ENCODE measurements at regions not wholly inside any gene's neighbourhood (a gene's known extent, or its start where the extent isn't known, plus 50 kb on each side); places are given as distances from the start of the nearest gene placed in this dataset.
"Not testable (repeated sequence)": the region's sequence is repeated elsewhere in the genome, so short reads cannot be mapped to it uniquely, and the experiment has no call there.

- DNase-seq (ENCODE audit: low spot score): no peak
These were observed 199.4 kb upstream of the LRRTM4 start for GRCh38 chr2:77721593-77721992.

DNA sequence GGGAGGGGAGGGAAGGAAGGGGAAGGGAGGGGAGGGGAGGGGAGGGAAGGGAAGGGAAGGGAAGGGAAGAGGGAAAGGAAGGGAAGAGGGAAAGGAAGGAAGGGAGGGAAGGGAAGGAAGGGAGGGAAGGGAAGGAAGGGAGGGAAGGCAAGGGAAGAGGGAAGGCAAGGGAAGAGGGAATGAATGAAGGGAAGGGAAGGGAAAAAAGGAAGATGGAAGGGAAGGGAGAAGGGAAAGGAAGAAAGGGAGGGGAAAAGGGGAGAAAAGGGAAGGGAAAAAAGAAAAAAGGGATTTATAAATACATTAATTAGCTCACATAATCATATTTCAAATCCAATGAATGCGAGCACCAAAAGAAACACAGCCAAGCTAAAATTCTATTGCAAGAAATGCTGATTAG, 202.9 kb upstream of the LRRTM4 start:
- no peak for DNase-seq (ENCODE audit: low spot score)

DNA sequence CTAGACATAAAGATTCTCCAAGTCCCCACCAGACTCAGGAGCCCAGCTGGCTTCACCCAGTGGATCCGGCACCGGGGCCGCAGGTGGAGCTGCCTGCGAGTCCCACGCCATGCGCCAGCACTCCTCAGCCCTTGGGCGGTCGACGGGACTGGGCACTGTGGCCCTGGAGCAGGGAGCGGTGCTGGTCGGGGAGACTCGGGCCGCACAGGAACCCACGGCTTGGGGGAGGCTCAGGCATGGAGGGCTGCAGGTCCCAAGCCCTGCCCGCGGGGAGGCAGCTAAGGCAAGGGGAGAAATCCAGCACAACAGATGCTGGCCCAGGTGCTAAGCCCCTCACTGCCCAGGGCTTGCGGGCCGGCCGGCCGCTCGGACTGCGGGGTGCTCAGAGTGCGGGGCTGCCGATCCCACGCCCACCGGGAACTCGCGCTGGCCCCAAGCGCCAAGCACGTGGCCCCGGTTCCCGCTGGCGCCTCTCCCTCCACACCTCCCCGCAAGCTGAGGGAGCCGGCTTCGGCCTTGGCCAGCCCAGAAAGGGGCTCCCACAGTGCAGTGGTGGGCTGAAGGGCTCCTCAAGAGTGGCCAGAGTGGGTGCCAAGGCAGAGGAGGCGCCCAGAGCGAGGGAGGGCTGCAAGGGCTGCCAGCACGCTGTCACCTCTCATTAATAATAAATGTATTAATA, 212.6 kb upstream of the LRRTM4 start:
- DNase-seq (ENCODE audit: low spot score): not testable (repeated sequence)

DNA sequence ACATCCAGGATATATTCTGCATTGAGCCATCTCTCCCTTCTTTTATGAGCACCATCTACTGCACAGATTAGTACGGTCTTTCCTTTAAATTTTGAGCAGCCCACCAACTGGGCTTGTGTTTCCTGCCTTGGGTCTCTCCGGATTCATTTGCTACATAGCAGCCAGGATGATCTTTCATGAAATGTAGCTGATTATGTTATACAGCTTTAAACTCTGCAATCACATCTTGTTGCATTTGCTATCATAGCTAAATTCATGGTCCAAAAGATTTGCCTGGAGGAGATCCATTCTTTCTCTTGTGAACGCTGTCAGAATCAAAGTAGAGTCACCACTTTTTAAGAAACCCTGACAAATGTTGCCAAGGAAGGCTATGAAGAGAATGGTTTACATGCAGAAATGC, 215.1 kb upstream of the LRRTM4 start:
- no peak for DNase-seq (ENCODE audit: low spot score)

DNA sequence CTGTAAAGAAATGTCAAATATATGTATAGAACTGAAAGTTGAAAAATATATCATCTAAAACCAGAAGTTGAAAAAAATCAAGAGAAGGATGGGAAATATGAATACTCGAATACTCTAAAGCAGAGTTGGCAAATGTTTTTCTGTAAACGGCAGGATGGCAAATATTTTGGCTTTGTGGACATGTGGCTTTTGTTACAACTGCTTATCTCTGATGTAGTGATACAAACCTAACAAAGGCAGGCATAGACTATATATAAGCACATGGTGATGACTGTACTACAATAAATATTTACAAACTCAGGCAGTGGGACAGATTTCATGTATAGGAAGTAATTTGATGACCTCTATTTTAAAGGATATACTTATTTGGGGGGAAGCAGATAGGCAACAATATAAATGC, 224.6 kb upstream of the LRRTM4 start:
- no peak for DNase-seq (ENCODE audit: low spot score)

DNA sequence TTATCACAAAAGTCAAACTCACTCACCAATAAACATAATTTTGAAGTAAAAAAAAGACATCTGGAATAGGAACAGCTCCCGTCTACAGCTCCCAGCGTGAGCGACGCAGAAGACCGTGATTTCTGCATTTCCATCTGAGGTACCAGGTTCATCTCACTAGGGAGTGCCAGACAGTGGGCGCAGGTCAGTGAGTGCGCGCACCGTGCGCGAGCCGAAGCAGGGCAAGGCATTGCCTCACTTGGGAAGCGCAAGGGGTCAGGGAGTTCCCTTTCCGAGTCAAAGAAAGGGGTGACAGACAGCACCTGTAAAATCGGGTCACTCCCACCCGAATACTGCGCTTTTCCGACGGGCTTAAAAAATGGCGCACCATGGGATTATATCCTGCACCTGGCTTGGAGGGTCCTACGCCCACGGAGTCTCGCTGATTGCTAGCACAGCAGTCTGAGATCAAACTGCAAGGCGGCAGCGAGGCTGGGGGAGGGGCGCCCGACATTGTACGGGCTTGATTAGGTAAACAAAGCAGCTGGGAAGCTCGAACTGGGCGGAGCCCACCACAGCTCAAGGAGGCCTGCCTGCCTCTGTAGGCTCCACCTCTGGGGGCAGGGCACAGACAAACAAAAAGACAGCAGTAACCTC, 231.7 kb upstream of the LRRTM4 start:
- not testable (repeated sequence) for DNase-seq (ENCODE audit: low spot score)

GRCh38 chr2:77767388-77768076, 245.4 kb upstream of the LRRTM4 start:
- DNase-seq (ENCODE audit: low spot score): no peak

DNA sequence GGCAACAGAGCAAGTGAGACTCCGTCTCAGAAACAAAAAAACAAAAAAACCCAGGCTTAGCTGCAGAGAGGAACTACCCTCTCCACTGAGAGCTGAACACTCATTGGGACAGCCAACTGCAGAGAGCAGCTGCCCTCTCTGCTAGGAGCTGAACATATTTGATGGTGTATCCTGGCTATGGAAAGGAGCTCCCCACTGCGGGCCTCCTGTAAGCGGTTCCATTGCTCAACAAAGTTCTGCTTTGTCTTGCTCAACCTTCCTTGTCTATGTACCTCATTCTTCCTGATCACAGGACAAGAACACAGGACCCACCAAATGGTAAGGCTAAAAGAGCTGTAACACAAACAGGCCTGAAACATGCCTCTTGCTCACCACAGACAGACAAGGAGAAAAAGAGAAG, 246.3 kb upstream of the LRRTM4 start:
- no peak for DNase-seq (ENCODE audit: low spot score)

DNA sequence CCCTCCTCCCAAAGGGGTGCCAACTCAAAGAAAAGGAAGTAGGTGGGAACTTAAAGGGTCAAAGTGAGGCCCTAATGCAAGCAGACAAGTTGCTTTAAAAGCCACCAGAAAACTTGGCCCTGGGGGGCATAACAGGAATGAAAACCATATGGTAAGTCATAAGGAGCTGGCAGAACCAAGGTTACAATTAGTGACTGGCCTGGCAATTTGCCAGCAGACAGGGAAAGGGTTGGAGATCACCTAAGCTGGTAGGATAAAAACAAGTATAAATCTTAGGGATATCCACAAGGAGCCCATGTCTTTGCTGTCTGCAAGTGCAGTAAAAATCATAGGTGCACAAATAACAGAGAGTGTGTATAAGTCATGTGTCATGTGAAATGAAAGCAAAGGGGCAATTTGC, 256.7 kb upstream of the LRRTM4 start:
- no peak for DNase-seq (ENCODE audit: low spot score)

DNA sequence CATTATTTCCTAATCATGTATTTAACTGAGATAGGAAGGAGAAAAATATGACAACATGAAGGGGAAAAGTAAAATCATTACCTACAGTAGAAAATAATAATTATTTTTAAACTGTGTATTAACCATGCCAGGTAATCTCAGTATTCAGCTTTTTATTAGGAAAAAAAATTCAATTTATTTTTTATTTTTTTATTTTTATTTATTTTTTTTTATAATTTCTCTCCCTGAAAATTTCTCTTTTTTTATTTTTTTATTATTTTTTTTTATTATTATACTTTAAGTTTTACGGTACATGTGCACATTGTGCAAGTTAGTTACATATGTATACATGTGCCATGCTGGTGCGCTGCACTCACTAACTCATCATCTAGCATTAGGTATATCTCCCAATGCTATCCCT, 271.3 kb upstream of the LRRTM4 start:
- DNase-seq (ENCODE audit: low spot score): not testable (repeated sequence)

GRCh38 chr2:77796397-77796796, 274.2 kb upstream of the LRRTM4 start:
- no peak for DNase-seq (ENCODE audit: low spot score)

DNA sequence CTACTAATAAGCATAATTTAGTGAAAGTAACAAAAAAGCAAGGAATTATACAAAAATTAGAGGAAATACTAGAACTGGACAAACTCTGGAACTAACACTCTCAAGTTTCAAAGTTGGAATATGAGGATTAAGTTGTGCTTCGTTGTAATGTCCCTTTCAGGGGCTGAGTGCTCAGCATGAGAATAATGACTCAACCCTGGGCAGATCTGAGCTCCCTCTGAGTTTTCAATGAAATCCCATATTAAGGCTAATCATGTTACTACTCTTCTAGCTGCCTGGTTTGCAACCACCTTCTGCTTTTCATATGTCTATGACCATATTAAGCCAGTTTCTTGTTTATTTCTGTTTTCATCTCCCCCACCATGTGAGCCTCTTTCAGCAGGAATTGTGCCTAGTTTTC, 274.9 kb upstream of the LRRTM4 start:
- no peak for DNase-seq (ENCODE audit: low spot score)

GRCh38 chr2:77800410-77800809, 278.2 kb upstream of the LRRTM4 start:
- no peak for DNase-seq (ENCODE audit: low spot score)

- DNase-seq (ENCODE audit: low spot score): no peak
These were observed 285.5 kb upstream of the LRRTM4 start for GRCh38 chr2:77807531-77808215.

DNA sequence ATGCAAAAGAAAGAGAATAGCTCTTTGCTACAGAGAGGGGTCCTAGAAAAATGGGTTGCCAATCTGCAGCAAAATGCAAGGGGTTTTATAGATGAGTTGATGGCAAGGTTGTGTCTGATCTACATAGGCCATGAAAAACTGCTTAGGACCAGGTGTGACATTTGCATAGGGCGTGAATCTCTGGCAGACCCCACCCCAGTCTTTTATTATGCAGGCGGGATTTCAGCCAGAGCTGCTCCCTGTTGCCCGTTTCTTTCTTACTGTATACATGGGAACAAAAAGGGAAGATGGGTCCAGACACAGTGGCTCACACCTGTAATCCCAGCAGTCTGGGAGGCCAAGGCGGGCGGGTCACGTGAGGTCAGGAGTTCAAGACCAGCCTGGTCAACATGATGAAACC, 286.4 kb upstream of the LRRTM4 start:
- no peak for DNase-seq (ENCODE audit: low spot score)

GRCh38 chr2:77813599-77813998, 291.4 kb upstream of the LRRTM4 start:
- DNase-seq (ENCODE audit: low spot score): no peak

DNA sequence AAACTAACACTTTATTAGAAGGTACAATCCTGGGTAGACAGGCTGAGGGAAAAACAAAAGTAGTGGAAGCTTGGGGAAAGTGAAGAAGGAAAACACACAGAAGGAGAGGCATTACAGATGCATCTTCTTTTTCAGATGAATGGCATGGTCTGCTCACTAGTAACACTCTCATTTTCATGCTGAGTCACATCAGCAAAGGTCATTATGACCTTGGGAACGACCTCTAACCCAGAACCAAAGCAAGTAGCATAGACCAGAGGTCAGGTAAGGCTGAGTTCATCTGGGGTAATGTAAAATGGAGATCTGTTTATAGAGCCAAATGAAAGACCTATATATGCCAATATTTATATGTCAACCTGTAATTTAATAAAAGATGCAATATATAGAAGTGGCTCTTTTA, 294.4 kb upstream of the LRRTM4 start:
- DNase-seq (ENCODE audit: low spot score): no peak

DNA sequence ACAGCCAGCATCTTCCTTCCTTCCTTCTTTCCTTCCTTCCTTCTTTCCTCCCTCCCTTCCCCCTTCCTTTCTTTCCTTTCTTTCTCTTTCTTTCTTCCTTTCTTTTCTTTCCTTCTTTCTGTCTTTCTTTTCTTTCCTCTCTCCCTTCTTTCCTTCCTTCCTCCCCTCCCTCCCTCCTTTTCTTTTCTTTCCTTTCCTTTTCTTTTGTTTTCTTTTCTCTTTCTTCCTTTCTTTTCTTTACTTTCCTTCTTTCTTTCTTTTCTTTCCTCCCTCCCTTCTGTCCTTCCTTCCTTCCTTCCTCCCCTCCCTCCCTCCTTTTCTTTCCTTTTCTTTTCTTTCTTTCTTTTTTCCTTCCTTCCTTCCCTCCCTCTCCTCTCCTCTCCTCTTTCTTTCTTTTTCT, 296.0 kb upstream of the LRRTM4 start:
- no peak for DNase-seq (ENCODE audit: low spot score)

DNA sequence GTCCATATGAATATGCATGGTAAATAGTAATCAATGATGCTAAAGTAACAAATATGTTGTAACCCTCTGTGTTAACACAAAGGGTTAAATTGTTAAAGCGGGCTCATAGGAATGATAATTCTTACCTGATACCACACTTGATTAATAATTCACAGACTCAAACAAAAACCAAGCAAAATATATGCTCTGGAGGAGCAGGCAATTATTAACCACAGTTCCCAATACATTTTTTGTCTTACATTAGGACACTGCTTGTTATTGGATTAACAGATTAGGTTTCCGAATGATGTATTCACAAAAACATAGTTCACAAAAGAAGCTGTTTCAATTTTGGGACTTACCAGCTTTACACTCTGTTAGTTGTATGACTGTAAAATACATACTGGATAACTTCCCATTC, 300.9 kb upstream of the LRRTM4 start:
- no peak for DNase-seq (ENCODE audit: low spot score)

GRCh38 chr2:77831060-77831459, 308.9 kb upstream of the LRRTM4 start:
- no peak for DNase-seq (ENCODE audit: low spot score)

- no peak for DNase-seq (ENCODE audit: low spot score)
These were observed 309.3 kb upstream of the LRRTM4 start for GRCh38 chr2:77831471-77831870.

GRCh38 chr2:77831898-77832297, 309.7 kb upstream of the LRRTM4 start:
- no peak for DNase-seq (ENCODE audit: low spot score)

Data from hematopoietic multipotent progenitor cell treated with erythropoietin and hydrocortisone succinate and interleukin-3 and kit ligand, for 17 days (in vitro differentiated cells).